ENCODE measurements at regions not wholly inside any gene's neighbourhood (a gene's known extent, or its start where the extent isn't known, plus 50 kb on each side); places are given as distances from the start of the nearest gene placed in this dataset.

GRCh38 chr19:28655054-28655453 lies 557.9 kb downstream of the UQCRFS1 start:
- TF ChIP-seq FOXA1 (IDR thresholded peaks at IDR 0.05) = no peak
- TF ChIP-seq FOXK2 (IDR thresholded peaks at IDR 0.05) = no peak
- TF ChIP-seq ARNT (IDR thresholded peaks at IDR 0.05) = no peak
- TF ChIP-seq LEF1 (IDR thresholded peaks at IDR 0.05; ENCODE audit: borderline replicate concordance) = no peak
- TF ChIP-seq FOXM1 (IDR thresholded peaks at IDR 0.05; ENCODE audit: borderline replicate concordance) = no peak
- no peak for TF ChIP-seq PKNOX1 (IDR thresholded peaks at IDR 0.05)
- TF ChIP-seq ZNF384 (IDR thresholded peaks at IDR 0.05) = no peak
- TF ChIP-seq HDGF (IDR thresholded peaks at IDR 0.05; ENCODE audit: borderline replicate concordance) = no peak
- no peak for TF ChIP-seq TARDBP (IDR thresholded peaks at IDR 0.05)
- TF ChIP-seq SP1 (IDR thresholded peaks at IDR 0.05) = no peak
- TF ChIP-seq ELF4 (IDR thresholded peaks at IDR 0.05) = no peak
